ENCODE measurements at regions not wholly inside any gene's neighbourhood (a gene's known extent, or its start where the extent isn't known, plus 50 kb on each side); places are given as distances from the start of the nearest gene placed in this dataset.

GRCh38 chr4:180207921-180208320 is 2035.3 kb upstream of the TENM3 start:
- DNase-seq = no peak

GRCh38 chr4:180217070-180217469 is 2026.1 kb upstream of the TENM3 start:
- DNase-seq = no peak

GRCh38 chr4:180219080-180219479 is 2024.1 kb upstream of the TENM3 start:
- no peak for DNase-seq

- DNase-seq = no peak
These were observed 2017.2 kb upstream of the TENM3 start for GRCh38 chr4:180225977-180226376.

GRCh38 chr4:180234730-180235129 is 2008.5 kb upstream of the TENM3 start:
- DNase-seq = no peak

- no peak for DNase-seq
These were observed 2002.5 kb upstream of the TENM3 start for GRCh38 chr4:180240670-180241069.

GRCh38 chr4:180253419-180253818 is 1989.8 kb upstream of the TENM3 start:
- no peak for DNase-seq

GRCh38 chr4:180261346-180261745 is 1981.9 kb upstream of the TENM3 start:
- no peak for DNase-seq

- no peak for DNase-seq
These were observed 1963.1 kb upstream of the TENM3 start for GRCh38 chr4:180280076-180280475.

GRCh38 chr4:180280726-180281297 is 1962.4 kb upstream of the TENM3 start:
- no peak for DNase-seq

- DNase-seq = no peak
These were observed 1961.5 kb upstream of the TENM3 start for GRCh38 chr4:180281724-180282123.

GRCh38 chr4:180284267-180284666 is 1958.9 kb upstream of the TENM3 start:
- DNase-seq = no peak

GRCh38 chr4:180285796-180286195 is 1957.4 kb upstream of the TENM3 start:
- no peak for DNase-seq

GRCh38 chr4:180292339-180292738 is 1950.9 kb upstream of the TENM3 start:
- DNase-seq = no peak

- no peak for DNase-seq
These were observed 1947.1 kb upstream of the TENM3 start for GRCh38 chr4:180296036-180296599.

GRCh38 chr4:180304321-180304720 is 1938.9 kb upstream of the TENM3 start:
- no peak for DNase-seq

- no peak for DNase-seq
These were observed 1932.6 kb upstream of the TENM3 start for GRCh38 chr4:180310616-180311015.

GRCh38 chr4:180314972-180315371 is 1928.2 kb upstream of the TENM3 start:
- no peak for DNase-seq

- no peak for DNase-seq
These were observed 1912.7 kb upstream of the TENM3 start for GRCh38 chr4:180330521-180330920.

GRCh38 chr4:180333162-180333561 is 1910.0 kb upstream of the TENM3 start:
- no peak for DNase-seq

GRCh38 chr4:180335566-180335965 is 1907.6 kb upstream of the TENM3 start:
- no peak for DNase-seq

- no peak for DNase-seq
These were observed 1906.6 kb upstream of the TENM3 start for GRCh38 chr4:180336494-180337090.

GRCh38 chr4:180341926-180342325 is 1901.3 kb upstream of the TENM3 start:
- no peak for DNase-seq

GRCh38 chr4:180350901-180351300 is 1892.3 kb upstream of the TENM3 start:
- no peak for DNase-seq

GRCh38 chr4:180356766-180357165 is 1886.4 kb upstream of the TENM3 start:
- no peak for DNase-seq
